ENCODE measurements at regions not wholly inside any gene's neighbourhood (a gene's known extent, or its start where the extent isn't known, plus 50 kb on each side); places are given as distances from the start of the nearest gene placed in this dataset.

- no peak overlapping the region for H3K4me3 ChIP-seq (ENCODE audit: low read depth, low read length)
- TF ChIP-seq CTCF (IDR thresholded peaks at IDR 0.05; ENCODE audit: insufficient read depth in 1 of 2, low read depth in 1 of 2, low read length in 1 of 2, severe bottlenecking in 1 of 2, unreplicated experiment in 1 of 2), result no peak
- H3K9me3 ChIP-seq, result no peaks in the 10 kb centered on the region
- DNase-seq, result no peak
- no peaks in the 10 kb centered on the region for H3K27me3 Mint-ChIP-seq (ENCODE audit: insufficient read depth, unreplicated experiment)
- H3K4me1 Mint-ChIP-seq (ENCODE audit: low read depth, unreplicated experiment), result no peaks in the 10 kb centered on the region
- no peaks in the 10 kb centered on the region for H3K27me3 ChIP-seq (replicated peaks; ENCODE audit: control insufficient read depth, insufficient read depth, low read length)
- POLR2A ChIA-PET, result no interaction called here
- intact Hi-C loops (cut with micrococcal nuclease; ENCODE audit: unreplicated experiment), result no loop called here
- no peaks in the 10 kb centered on the region for H3K9me3 Mint-ChIP-seq (ENCODE audit: unreplicated experiment)
- no peak overlapping the region for H3K27ac Mint-ChIP-seq (ENCODE audit: unreplicated experiment)
- H3K36me3 Mint-ChIP-seq (ENCODE audit: insufficient read depth, unreplicated experiment), result no peaks in the 10 kb centered on the region
- H3K4me3 Mint-ChIP-seq (ENCODE audit: unreplicated experiment), result no peak overlapping the region
- CTCF ChIA-PET, result no interaction called here
- BruUV-seq (replicated peaks), result no TSS peak
- H3K36me3 ChIP-seq (ENCODE audit: control insufficient read depth, insufficient read depth, low read length), result no peaks in the 10 kb centered on the region
- H3K4me1 ChIP-seq, result no peaks in the 10 kb centered on the region
These were observed 290.8 kb upstream of the GIMD1 start for GRCh38 chr4:106659371-106659770.

- Mint-ChIP-seq H3K4me3 (ENCODE audit: unreplicated experiment) (no peak overlapping the region), H3K27me3 (ENCODE audit: insufficient read depth, unreplicated experiment) (no peaks in the 10 kb centered on the region), H3K4me1 (ENCODE audit: low read depth, unreplicated experiment) (no peaks in the 10 kb centered on the region), H3K36me3 (ENCODE audit: insufficient read depth, unreplicated experiment) (no peaks in the 10 kb centered on the region), H3K27ac (ENCODE audit: unreplicated experiment) (no peak overlapping the region), H3K9me3 (ENCODE audit: unreplicated experiment) (no peaks in the 10 kb centered on the region)
- Histone ChIP-seq H3K4me1 (no peaks in the 10 kb centered on the region), H3K27me3 (replicated peaks; ENCODE audit: control insufficient read depth, insufficient read depth, low read length) (no peaks in the 10 kb centered on the region), H3K9me3 (no peaks in the 10 kb centered on the region), H3K4me3 (ENCODE audit: low read depth, low read length) (no peak overlapping the region), H3K36me3 (ENCODE audit: control insufficient read depth, insufficient read depth, low read length) (no peaks in the 10 kb centered on the region)
- ChIA-PET CTCF (no interaction called here), POLR2A (no interaction called here)
- no TSS peak for BruUV-seq (replicated peaks)
- intact Hi-C loops (cut with micrococcal nuclease; ENCODE audit: unreplicated experiment), result no loop called here
- no peak for TF ChIP-seq CTCF (IDR thresholded peaks at IDR 0.05; ENCODE audit: insufficient read depth in 1 of 2, low read depth in 1 of 2, low read length in 1 of 2, severe bottlenecking in 1 of 2, unreplicated experiment in 1 of 2)
- no peak for DNase-seq
These were observed 283.5 kb upstream of the GIMD1 start for GRCh38 chr4:106652095-106652494.

- H3K4me1 ChIP-seq, result no peaks in the 10 kb centered on the region
- H3K27ac Mint-ChIP-seq (ENCODE audit: unreplicated experiment), result no peak overlapping the region
- BruUV-seq (replicated peaks), result no TSS peak
- no peak for DNase-seq
- no peaks in the 10 kb centered on the region for H3K9me3 Mint-ChIP-seq (ENCODE audit: unreplicated experiment)
- no peak for TF ChIP-seq CTCF (IDR thresholded peaks at IDR 0.05; ENCODE audit: insufficient read depth in 1 of 2, low read depth in 1 of 2, low read length in 1 of 2, severe bottlenecking in 1 of 2, unreplicated experiment in 1 of 2)
- ChIA-PET CTCF (no interaction called here), POLR2A (no interaction called here)
- H3K4me3 Mint-ChIP-seq (ENCODE audit: unreplicated experiment), result no peak overlapping the region
- intact Hi-C loops (cut with micrococcal nuclease; ENCODE audit: unreplicated experiment), result no loop called here
- no peaks in the 10 kb centered on the region for H3K9me3 ChIP-seq
- no peak overlapping the region for H3K4me3 ChIP-seq (ENCODE audit: low read depth, low read length)
- H3K4me1 Mint-ChIP-seq (ENCODE audit: low read depth, unreplicated experiment), result no peaks in the 10 kb centered on the region
- H3K27me3 ChIP-seq (replicated peaks; ENCODE audit: control insufficient read depth, insufficient read depth, low read length), result no peaks in the 10 kb centered on the region
- H3K36me3 Mint-ChIP-seq (ENCODE audit: insufficient read depth, unreplicated experiment), result no peaks in the 10 kb centered on the region
- H3K36me3 ChIP-seq (ENCODE audit: control insufficient read depth, insufficient read depth, low read length), result no peaks in the 10 kb centered on the region
- H3K27me3 Mint-ChIP-seq (ENCODE audit: insufficient read depth, unreplicated experiment), result no peaks in the 10 kb centered on the region
These were observed 282.1 kb upstream of the GIMD1 start for GRCh38 chr4:106650701-106651100.

Measured in Caco-2 (cell line).